Mesenchymal stem cell (in vitro differentiated cells and primary cell): ENCODE measurements at regions not wholly inside any gene's neighbourhood (a gene's known extent, or its start where the extent isn't known, plus 50 kb on each side); places are given as distances from the start of the nearest gene placed in this dataset.

Source experiments
- DNase-seq: peaks from one replicate; pipeline ENCODE4 v3.0.0-alpha.2; 2013
- H2AFZ ChIP-seq: one replicate; pipeline ENCODE4 v1.6.1; 2013; ENCODE audit warnings: low read depth, mild to moderate bottlenecking, control low read depth, inconsistent platforms, low read length, moderate library complexity
- H2AK5ac ChIP-seq: 2 replicates; pipeline ENCODE4 v1.6.1; 2013; ENCODE audit warnings: low read length, moderate library complexity, mild to moderate bottlenecking, inconsistent platforms; ENCODE audit not compliant: severe bottlenecking
- H2BK120ac ChIP-seq: one replicate; pipeline ENCODE4 v1.6.1; 2013; ENCODE audit warnings: low read depth, mild to moderate bottlenecking, inconsistent platforms, low read length, moderate library complexity
- H2BK12ac ChIP-seq, 2 experiments: one replicate each; pipeline ENCODE4 v1.6.1; 2013; ENCODE audit warnings: inconsistent platforms in 2 of 2, low read length in 2 of 2, mild to moderate bottlenecking in 2 of 2, moderate library complexity in 2 of 2, control low read depth in 1 of 2
- H2BK15ac ChIP-seq: one replicate; pipeline ENCODE4 v1.6.1; 2013; ENCODE audit warnings: mild to moderate bottlenecking, low read depth, inconsistent platforms; ENCODE audit not compliant: poor library complexity, severe bottlenecking
- H2BK5ac ChIP-seq: 2 replicates; pipeline ENCODE4 v1.6.1; 2013; ENCODE audit warnings: low read depth, mild to moderate bottlenecking, low read length, control low read depth, inconsistent platforms; ENCODE audit not compliant: poor library complexity, severe bottlenecking
- H3K14ac ChIP-seq, 2 experiments: one replicate each; pipeline ENCODE4 v1.6.1; 2013; ENCODE audit warnings: inconsistent platforms in 2 of 2, low read length in 2 of 2, control low read depth in 1 of 2, mild to moderate bottlenecking in 1 of 2, moderate library complexity in 1 of 2
- H3K18ac ChIP-seq, 2 experiments: one replicate each; pipeline ENCODE4 v1.6.1; 2013; ENCODE audit warnings: inconsistent platforms in 2 of 2, low read length in 2 of 2, control low read depth in 1 of 2, low read depth in 1 of 2, mild to moderate bottlenecking in 1 of 2
- H3K23ac ChIP-seq, 2 experiments: one replicate each; pipeline ENCODE4 v1.6.1; 2013; ENCODE audit warnings: inconsistent platforms in 2 of 2, low read length in 2 of 2, mild to moderate bottlenecking in 2 of 2, moderate library complexity in 2 of 2, control low read depth in 1 of 2
- H3K27ac ChIP-seq: 2 replicates; pipeline ENCODE4 v1.5.1; 2013; ENCODE audit warnings: mild to moderate bottlenecking, moderate library complexity, low read length, control low read depth, inconsistent platforms; ENCODE audit not compliant: poor library complexity, severe bottlenecking
- H3K27me3 ChIP-seq, 2 experiments: 2 replicates each; pipeline versions ENCODE4 v1.6.1 to v1.7.0; 2013; ENCODE audit warnings: low read length in 2 of 2, mild to moderate bottlenecking in 2 of 2, moderate library complexity in 2 of 2, control low read depth in 1 of 2, inconsistent platforms in 1 of 2; ENCODE audit not compliant: control insufficient read depth in 1 of 2, insufficient read depth in 1 of 2
- H3K36me3 ChIP-seq, 2 experiments: 2 replicates each; pipeline versions ENCODE4 v1.6.1 to v1.7.0; 2013; ENCODE audit warnings: low read length in 2 of 2, control low read depth in 1 of 2, inconsistent platforms in 1 of 2, low read depth in 1 of 2, mild to moderate bottlenecking in 1 of 2; ENCODE audit not compliant: insufficient read depth in 2 of 2, control insufficient read depth in 1 of 2
- H3K4ac ChIP-seq, 2 experiments: one replicate each; pipeline ENCODE4 v1.6.1; 2013; ENCODE audit warnings: inconsistent platforms in 2 of 2, low read length in 2 of 2, mild to moderate bottlenecking in 2 of 2, moderate library complexity in 2 of 2, control low read depth in 1 of 2, low read depth in 1 of 2
- H3K4me1 ChIP-seq: 2 replicates; pipeline ENCODE4 v1.6.1; 2013; ENCODE audit warnings: low read depth, low read length, control low read depth; ENCODE audit not compliant: control insufficient read depth, insufficient read depth
- H3K4me2 ChIP-seq: 2 replicates; pipeline ENCODE4 v1.6.1; 2013; ENCODE audit warnings: low read length, mild to moderate bottlenecking, inconsistent platforms; ENCODE audit not compliant: poor library complexity, severe bottlenecking
- H3K4me3 ChIP-seq, 2 experiments: 2 replicates each; pipeline versions ENCODE4 v1.5.1 to v1.7.0; 2013; ENCODE audit warnings: low read length in 2 of 2, mild to moderate bottlenecking in 2 of 2, control low read depth in 1 of 2, low read depth in 1 of 2; ENCODE audit not compliant: insufficient read depth in 1 of 2
- H3K79me1 ChIP-seq: replicated peaks from 2 replicates; pipeline ENCODE4 v1.6.1; 2013; ENCODE audit warnings: mild to moderate bottlenecking, control low read depth, low read length, inconsistent platforms; ENCODE audit not compliant: poor library complexity, severe bottlenecking
- H3K9ac ChIP-seq: 2 replicates; pipeline ENCODE4 v1.7.0; 2013; ENCODE audit warnings: mild to moderate bottlenecking, low read length, moderate library complexity
- H3K9me3 ChIP-seq: 2 replicates; pipeline ENCODE4 v1.7.0; 2013; ENCODE audit warnings: mild to moderate bottlenecking, low read length; ENCODE audit not compliant: control insufficient read depth
- H4K8ac ChIP-seq: one replicate; pipeline ENCODE4 v1.6.1; 2013; ENCODE audit warnings: inconsistent platforms, mild to moderate bottlenecking, low read length, moderate library complexity
- H4K91ac ChIP-seq: one replicate; pipeline ENCODE4 v1.6.1; 2013; ENCODE audit warnings: mild to moderate bottlenecking, low read length, inconsistent platforms
- WGBS: methylation state at CpG from one replicate; pipeline ENCODE4 v1.1.7; 2013; ENCODE audit warnings: mixed read lengths; 5-methylcytosine and 5-hydroxymethylcytosine counted together

- Histone ChIP-seq H3K4me2 (no peak overlapping the region), H2AK5ac (no peak overlapping the region), H3K79me1 (no peaks in the 10 kb centered on the region), H2BK12ac (no peak overlapping the region), H3K9me3 (no peaks in the 10 kb centered on the region), H3K4ac (no peak overlapping the region), H3K36me3 (no peaks in the 10 kb centered on the region), H4K91ac (no peak overlapping the region), H2BK120ac (no peak overlapping the region), H3K27ac (no peak overlapping the region), H2BK15ac (no peak overlapping the region), H3K9ac (no peak overlapping the region), H2AFZ (no peak overlapping the region), H4K8ac (no peak overlapping the region), H3K27me3 (no peaks in the 10 kb centered on the region), H2BK5ac (no peak overlapping the region), H3K4me1 (no peaks in the 10 kb centered on the region), H3K14ac (no peak overlapping the region), H3K23ac (no peak overlapping the region), H3K4me3 (no peak overlapping the region), H3K18ac (no peak overlapping the region)
- 20% methylated on average over 2 of the region's 2 CpGs for WGBS
- DNase-seq, result peak; percentile 24
These were observed 454.5 kb upstream of the FZD8 start for GRCh38 chr10:36096576-36096975.

- Histone ChIP-seq H2AFZ (no peak overlapping the region), H3K27ac (no peak overlapping the region), H2BK120ac (no peak overlapping the region), H2BK15ac (no peak overlapping the region), H3K4me1 (no peaks in the 10 kb centered on the region), H2AK5ac (no peak overlapping the region), H3K9ac (peak overlapping the region; percentile 11), H3K4me2 (no peak overlapping the region), H4K91ac (no peak overlapping the region), H4K8ac (no peak overlapping the region), H3K79me1 (no peaks in the 10 kb centered on the region), H2BK5ac (no peak overlapping the region), H3K27me3 (no peaks in the 10 kb centered on the region), H3K9me3 (no peaks in the 10 kb centered on the region), H3K23ac (no peak overlapping the region), H3K18ac (no peak overlapping the region), H2BK12ac (no peak overlapping the region), H3K14ac (no peak overlapping the region), H3K4me3 (no peak overlapping the region), H3K36me3 (no peaks in the 10 kb centered on the region), H3K4ac (no peak overlapping the region)
- DNase-seq, result no peak
- 55% methylated on average over 8 of the region's 8 CpGs for WGBS
These were observed 452.0 kb upstream of the FZD8 start for GRCh38 chr10:36094096-36094495.

- Histone ChIP-seq H3K14ac (no peak overlapping the region), H2AFZ (no peak overlapping the region), H3K9ac (no peak overlapping the region), H4K8ac (no peak overlapping the region), H3K4ac (no peak overlapping the region), H2BK15ac (no peak overlapping the region), H3K27me3 (no peaks in the 10 kb centered on the region), H3K4me3 (no peak overlapping the region), H3K4me2 (no peak overlapping the region), H3K4me1 (no peaks in the 10 kb centered on the region), H2AK5ac (no peak overlapping the region), H4K91ac (no peak overlapping the region), H3K27ac (no peak overlapping the region), H3K9me3 (no peaks in the 10 kb centered on the region), H2BK5ac (no peak overlapping the region), H3K18ac (no peak overlapping the region), H3K23ac (no peak overlapping the region), H3K79me1 (no peaks in the 10 kb centered on the region), H3K36me3 (no peaks in the 10 kb centered on the region), H2BK12ac (no peak overlapping the region), H2BK120ac (no peak overlapping the region)
- DNase-seq, result no peak
- over 99% methylated on average over 7 of the region's 7 CpGs for WGBS
These were observed 450.0 kb upstream of the FZD8 start for GRCh38 chr10:36092116-36092515.

- Histone ChIP-seq H3K14ac (no peak overlapping the region), H2BK120ac (no peak overlapping the region), H4K91ac (no peak overlapping the region), H3K18ac (no peak overlapping the region), H3K79me1 (no peaks in the 10 kb centered on the region), H3K4me2 (no peak overlapping the region), H3K27me3 (no peaks in the 10 kb centered on the region), H2BK12ac (no peak overlapping the region), H3K4ac (no peak overlapping the region), H3K23ac (no peak overlapping the region), H4K8ac (no peak overlapping the region), H3K27ac (no peak overlapping the region), H3K9me3 (no peaks in the 10 kb centered on the region), H2BK15ac (no peak overlapping the region), H3K9ac (no peak overlapping the region), H3K4me3 (no peak overlapping the region), H3K4me1 (no peaks in the 10 kb centered on the region), H2BK5ac (no peak overlapping the region), H2AK5ac (no peak overlapping the region), H3K36me3 (no peaks in the 10 kb centered on the region), H2AFZ (no peak overlapping the region)
- DNase-seq, result no peak
- 97% methylated on average over 3 of the region's 3 CpGs for WGBS
These were observed 448.9 kb upstream of the FZD8 start for GRCh38 chr10:36091007-36091406.
